Neural cell (in vitro differentiated cells): ENCODE measurements at regions not wholly inside any gene's neighbourhood (a gene's known extent, or its start where the extent isn't known, plus 50 kb on each side); places are given as distances from the start of the nearest gene placed in this dataset.

Experiments
- H2AFZ ChIP-seq: fragments of 200-600, 300-800 bp; sonication (generic), shearing (Covaris generic); 2 replicates; pipeline ENCODE4 v1.6.0; 2014; ENCODE audit warnings: low read depth, mild to moderate bottlenecking, antibody characterized with exemption, low read length, moderate library complexity
- H3F3A ChIP-seq: fragments of 200-600 bp; shearing (Covaris generic); 2 replicates; pipeline ENCODE4 v1.6.1; 2016; ENCODE audit warnings: mild to moderate bottlenecking, moderate library complexity, mixed read lengths, antibody characterized with exemption, low read length; ENCODE audit not compliant: insufficient read depth, poor library complexity, severe bottlenecking
- H3K27ac ChIP-seq: fragments of 200-600, 300-800 bp; sonication (generic), shearing (Covaris generic); 2 replicates; pipeline ENCODE4 v1.5.1; 2014; ENCODE audit warnings: mild to moderate bottlenecking, low read length, moderate library complexity
- H3K27me3 ChIP-seq: fragments of 300-800, 200-600 bp; sonication (generic), shearing (Covaris generic); 2 replicates; pipeline ENCODE4 v1.6.0; 2014; ENCODE audit warnings: mild to moderate bottlenecking, low read depth, low read length, moderate library complexity; ENCODE audit not compliant: insufficient read depth
- H3K36me3 ChIP-seq: fragments of 300-800, 200-600 bp; sonication (generic), shearing (Covaris generic); 2 replicates; pipeline ENCODE4 v1.5.1; 2014; ENCODE audit warnings: mild to moderate bottlenecking, antibody characterized with exemption, low read length, moderate library complexity; ENCODE audit not compliant: insufficient read depth
- H3K4me2 ChIP-seq: fragments of 300-800, 200-600 bp; sonication (generic), shearing (Covaris generic); 2 replicates; pipeline ENCODE4 v1.6.0; 2014; ENCODE audit warnings: mild to moderate bottlenecking, low read length
- H3K4me3 ChIP-seq: fragments of 300-800, 200-600 bp; sonication (generic), shearing (Covaris generic); 2 replicates; pipeline ENCODE4 v1.5.1; 2014; ENCODE audit warnings: mild to moderate bottlenecking, low read length, moderate library complexity
- H3K79me2 ChIP-seq: fragments of 200-600 bp; shearing (Covaris generic); replicated peaks from 2 replicates; pipeline ENCODE4 v1.6.0; 2014; ENCODE audit warnings: mild to moderate bottlenecking, low read length, moderate library complexity; ENCODE audit not compliant: insufficient read depth
- H3K9ac ChIP-seq: fragments of 300-800, 200-600 bp; sonication (generic), shearing (Covaris generic); 2 replicates; pipeline ENCODE4 v1.6.1; 2016; ENCODE audit warnings: mild to moderate bottlenecking, low read length, mixed read lengths
- H3K9me2 ChIP-seq: fragments of 200-600 bp; shearing (Covaris generic); 2 replicates; pipeline ENCODE4 v1.6.1; 2016; ENCODE audit warnings: mild to moderate bottlenecking, low read length, mixed read lengths; ENCODE audit not compliant: insufficient read depth
- H3K9me3 ChIP-seq: fragments of 200-600, 300-800 bp; sonication (generic), shearing (Covaris generic); 2 replicates; pipeline ENCODE4 v1.6.1; 2016; ENCODE audit warnings: mild to moderate bottlenecking, mixed run types, low read length, moderate library complexity, mixed read lengths
- H4K20me1 ChIP-seq: fragments of 200-600 bp; shearing (Covaris generic); 2 replicates; pipeline ENCODE4 v1.6.1; 2016; ENCODE audit warnings: mild to moderate bottlenecking, mixed run types; ENCODE audit not compliant: insufficient read depth
- EP300 ChIP-seq: fragments of 450-650 bp; conservative IDR thresholded peaks from 2 replicates; pipeline ENCODE4 v1.6.1; 2014; ENCODE audit warnings: antibody characterized with exemption, mild to moderate bottlenecking, moderate library complexity; ENCODE audit not compliant: poor library complexity, severe bottlenecking
- EZH2 ChIP-seq: fragments of 200-600, 300-800 bp; shearing (Covaris generic), sonication (generic); IDR thresholded peaks from 2 replicates; pipeline ENCODE4 v1.6.1; 2014; ENCODE audit warnings: antibody characterized with exemption, low read length, borderline replicate concordance, mild to moderate bottlenecking; ENCODE audit not compliant: insufficient read depth, poor library complexity, severe bottlenecking
- MXI1 ChIP-seq: fragments of 450-650 bp; conservative IDR thresholded peaks from 2 replicates; pipeline ENCODE4 v1.6.1; 2014; ENCODE audit warnings: antibody characterized with exemption, mild to moderate bottlenecking; ENCODE audit not compliant: poor library complexity, severe bottlenecking
- POLR2AphosphoS5 ChIP-seq: IDR thresholded peaks from 2 replicates; pipeline ENCODE4 v1.6.1; 2012
- RAD21 ChIP-seq: fragments of 450-650 bp; conservative IDR thresholded peaks from 2 replicates; pipeline ENCODE4 v1.6.1; 2014; ENCODE audit warnings: antibody characterized with exemption, mild to moderate bottlenecking, moderate library complexity
- REST ChIP-seq: IDR thresholded peaks from 2 replicates; pipeline ENCODE4 v1.6.1; 2012; ENCODE audit warnings: borderline replicate concordance
- SMC3 ChIP-seq: fragments of 450-650 bp; conservative IDR thresholded peaks from 2 replicates; pipeline ENCODE4 v1.6.1; 2014; ENCODE audit warnings: antibody characterized with exemption, mild to moderate bottlenecking, moderate library complexity; ENCODE audit not compliant: poor library complexity
- TAF1 ChIP-seq: IDR thresholded peaks from 2 replicates; pipeline ENCODE4 v1.6.1; 2012; ENCODE audit warnings: low read depth
- TF ChIP-seq, protein P1 (sequence below): fragments of 450-650 bp; IDR thresholded peaks from 2 replicates; pipeline ENCODE4 v1.5.1; 2014; ENCODE audit warnings: antibody characterized with exemption, mild to moderate bottlenecking, moderate library complexity; ENCODE audit not compliant: poor library complexity, severe bottlenecking

- Histone ChIP-seq H2AFZ (no peak overlapping the region), H3K9me3 (no peaks in the 10 kb centered on the region)
These were observed 234.5 kb downstream of the LMO4 start for GRCh38 chr1:87563211-87563610.

DNA sequence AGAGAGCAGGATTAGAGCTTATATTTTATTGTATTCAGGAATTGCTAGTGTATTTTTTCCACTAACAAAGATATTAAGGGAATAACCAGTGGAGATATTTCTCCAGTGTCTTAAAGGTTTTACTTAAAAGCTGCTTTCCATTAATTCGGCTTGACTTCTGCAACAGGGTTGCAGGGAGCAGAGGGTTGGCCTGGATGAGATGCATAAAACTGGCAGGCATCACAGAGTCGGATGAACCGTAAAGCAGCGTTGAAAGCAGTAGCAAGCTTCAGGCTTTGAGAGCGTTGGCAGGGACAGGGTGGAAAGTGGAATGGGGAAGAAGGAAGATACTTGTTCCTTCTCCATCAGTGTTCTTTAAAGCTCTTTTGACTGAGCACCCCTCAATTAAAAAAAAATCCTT lies 237.2 kb downstream of the LMO4 start:
- Histone ChIP-seq H3K9me2 (no peaks in the 10 kb centered on the region), H4K20me1 (no peaks in the 10 kb centered on the region), H3K4me3 (no peak overlapping the region), H3K9me3 (no peaks in the 10 kb centered on the region), H2AFZ (no peak overlapping the region), H3F3A (peaks cover 1% of the 10 kb centered on the region), H3K27me3 (no peaks in the 10 kb centered on the region), H3K79me2 (no peaks in the 10 kb centered on the region), H3K36me3 (no peaks in the 10 kb centered on the region), H3K9ac (no peak overlapping the region), H3K27ac (no peak overlapping the region), H3K4me2 (no peak overlapping the region)
- TF ChIP-seq EP300 (no peak), POLR2AphosphoS5 (no peak), TAF1 (no peak)

More at GRCh38 chr1:87563211-87563610, 234.5 kb downstream of the LMO4 start:
- no peak overlapping the region for H3K4me3 ChIP-seq
- no peaks in the 10 kb centered on the region for H3K36me3 ChIP-seq
- H3K9me2 ChIP-seq = no peaks in the 10 kb centered on the region
- H3K9ac ChIP-seq = no peak overlapping the region
- no peaks in the 10 kb centered on the region for H3K27me3 ChIP-seq
- TF ChIP-seq EP300 = no peak
- TF ChIP-seq MXI1 = no peak
- no peaks in the 10 kb centered on the region for H3K79me2 ChIP-seq
- H4K20me1 ChIP-seq = no peaks in the 10 kb centered on the region
- peaks cover 4% of the 10 kb centered on the region for H3F3A ChIP-seq
- H3K4me2 ChIP-seq = no peak overlapping the region
- no peak overlapping the region for H3K27ac ChIP-seq

- H3K36me3 ChIP-seq = no peaks in the 10 kb centered on the region
- no peaks in the 10 kb centered on the region for H3F3A ChIP-seq
- H3K9me3 ChIP-seq = no peaks in the 10 kb centered on the region
- no peak overlapping the region for H3K27ac ChIP-seq
- H3K9me2 ChIP-seq = no peaks in the 10 kb centered on the region
- H4K20me1 ChIP-seq = no peaks in the 10 kb centered on the region
- no peaks in the 10 kb centered on the region for H3K27me3 ChIP-seq
- H2AFZ ChIP-seq = no peak overlapping the region
- H3K4me2 ChIP-seq = no peak overlapping the region
- TF ChIP-seq SMC3 (no peak), EP300 (no peak), TAF1 (no peak), RAD21 (no peak), POLR2AphosphoS5 (no peak), MXI1 (no peak), REST (no peak), EZH2 (no peak)
- TF ChIP-seq, protein P1, sequence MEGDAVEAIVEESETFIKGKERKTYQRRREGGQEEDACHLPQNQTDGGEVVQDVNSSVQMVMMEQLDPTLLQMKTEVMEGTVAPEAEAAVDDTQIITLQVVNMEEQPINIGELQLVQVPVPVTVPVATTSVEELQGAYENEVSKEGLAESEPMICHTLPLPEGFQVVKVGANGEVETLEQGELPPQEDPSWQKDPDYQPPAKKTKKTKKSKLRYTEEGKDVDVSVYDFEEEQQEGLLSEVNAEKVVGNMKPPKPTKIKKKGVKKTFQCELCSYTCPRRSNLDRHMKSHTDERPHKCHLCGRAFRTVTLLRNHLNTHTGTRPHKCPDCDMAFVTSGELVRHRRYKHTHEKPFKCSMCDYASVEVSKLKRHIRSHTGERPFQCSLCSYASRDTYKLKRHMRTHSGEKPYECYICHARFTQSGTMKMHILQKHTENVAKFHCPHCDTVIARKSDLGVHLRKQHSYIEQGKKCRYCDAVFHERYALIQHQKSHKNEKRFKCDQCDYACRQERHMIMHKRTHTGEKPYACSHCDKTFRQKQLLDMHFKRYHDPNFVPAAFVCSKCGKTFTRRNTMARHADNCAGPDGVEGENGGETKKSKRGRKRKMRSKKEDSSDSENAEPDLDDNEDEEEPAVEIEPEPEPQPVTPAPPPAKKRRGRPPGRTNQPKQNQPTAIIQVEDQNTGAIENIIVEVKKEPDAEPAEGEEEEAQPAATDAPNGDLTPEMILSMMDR = no peak
- H3K79me2 ChIP-seq = no peaks in the 10 kb centered on the region
- H3K9ac ChIP-seq = no peak overlapping the region
- no peak overlapping the region for H3K4me3 ChIP-seq
These were observed 239.3 kb downstream of the LMO4 start for GRCh38 chr1:87568005-87568404.
